Tibial artery (tissue), 4 donors: ENCODE measurements at regions not wholly inside any gene's neighbourhood (a gene's known extent, or its start where the extent isn't known, plus 50 kb on each side); places are given as distances from the start of the nearest gene placed in this dataset.

Experiments used
- DNase-seq, 2 donors: peaks; one replicate each; pipeline ENCODE4 v3.0.0-alpha.2; 2019
- H3K27ac ChIP-seq, 2 donors: fragments of 200-600 bp; sonication (generic) in 1 of 2; 1 replicate in 1 of 2; 2 replicates in 1 of 2; pipeline ENCODE4 v1.5.1; 2018 to 2019; ENCODE audit warnings: mild to moderate bottlenecking in 1 of 2
- H3K27me3 ChIP-seq, 2 donors: fragments of 200-600 bp; sonication (generic) in 1 of 2; one replicate each; pipeline versions ENCODE4 v1.5.1 to v1.6.0; 2016 to 2019
- H3K36me3 ChIP-seq, 3 donors: fragments of 200-600 bp; sonication (generic) in 2 of 3; one replicate each; pipeline ENCODE4 v1.5.1; 2016 to 2019; ENCODE audit warnings: mild to moderate bottlenecking in 2 of 3
- H3K4me1 ChIP-seq, 4 donors: fragments of 200-600 bp; sonication (generic) in 2 of 4; 1 replicate in 3 of 4; 2 replicates in 1 of 4; pipeline ENCODE4 v1.5.1; 2016 to 2019
- H3K4me3 ChIP-seq, 2 donors: fragments of 200-600 bp; sonication (generic) in 1 of 2; 1 replicate in 1 of 2; 2 replicates in 1 of 2; pipeline ENCODE4 v1.5.1; 2018 to 2019; ENCODE audit warnings: mild to moderate bottlenecking in 2 of 2
- H3K9me3 ChIP-seq, 3 donors: fragments of 200-600 bp; sonication (generic) in 1 of 3; one replicate each; pipeline ENCODE4 v1.5.1; 2016 to 2019
- intact Hi-C: fragments of 100-400 bp; cut with DNase I; formaldehyde crosslinking; loops from one replicate; pipeline ENCODE4 v1.15.0; 2023; ENCODE audit warnings: low total_unique reads
- TF ChIP-seq, protein P1 (sequence below), 2 experiments: fragments of 200-600 bp in 1 of 2; fragments of 450-650 bp in 1 of 2; IDR thresholded peaks; one replicate each; pipeline ENCODE4 v1.5.1; 2017 to 2019; ENCODE audit warnings: antibody characterized with exemption in 2 of 2, mild to moderate bottlenecking in 1 of 2, moderate library complexity in 1 of 2

DNA sequence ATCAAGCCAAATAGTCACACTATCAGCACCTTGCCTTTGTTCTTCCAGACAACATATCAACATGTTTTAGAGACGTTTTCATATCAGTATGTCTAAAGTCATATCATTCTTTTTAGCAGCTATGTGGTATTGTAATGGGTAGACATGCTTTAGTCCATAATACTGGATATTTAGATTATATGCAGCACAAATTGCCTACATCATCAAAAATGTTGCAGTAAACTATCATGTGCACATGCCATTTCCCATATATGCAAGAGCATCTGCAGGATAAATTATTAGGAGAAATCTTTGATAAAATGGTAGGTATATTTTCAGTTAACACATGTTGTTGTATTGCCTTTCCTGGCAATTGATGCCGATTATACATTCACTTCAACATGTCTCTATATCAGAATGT, 636.5 kb downstream of the XIRP2 start:
- Histone ChIP-seq H3K9me3 (no peaks in the 10 kb centered on the region), H3K4me3 (no peak overlapping the region), H3K27ac (no peak overlapping the region), H3K36me3 (no peaks in the 10 kb centered on the region), H3K4me1 (no peaks in the 10 kb centered on the region), H3K27me3 (no peaks in the 10 kb centered on the region)
- DNase-seq, result no peak
- TF ChIP-seq, protein P1, sequence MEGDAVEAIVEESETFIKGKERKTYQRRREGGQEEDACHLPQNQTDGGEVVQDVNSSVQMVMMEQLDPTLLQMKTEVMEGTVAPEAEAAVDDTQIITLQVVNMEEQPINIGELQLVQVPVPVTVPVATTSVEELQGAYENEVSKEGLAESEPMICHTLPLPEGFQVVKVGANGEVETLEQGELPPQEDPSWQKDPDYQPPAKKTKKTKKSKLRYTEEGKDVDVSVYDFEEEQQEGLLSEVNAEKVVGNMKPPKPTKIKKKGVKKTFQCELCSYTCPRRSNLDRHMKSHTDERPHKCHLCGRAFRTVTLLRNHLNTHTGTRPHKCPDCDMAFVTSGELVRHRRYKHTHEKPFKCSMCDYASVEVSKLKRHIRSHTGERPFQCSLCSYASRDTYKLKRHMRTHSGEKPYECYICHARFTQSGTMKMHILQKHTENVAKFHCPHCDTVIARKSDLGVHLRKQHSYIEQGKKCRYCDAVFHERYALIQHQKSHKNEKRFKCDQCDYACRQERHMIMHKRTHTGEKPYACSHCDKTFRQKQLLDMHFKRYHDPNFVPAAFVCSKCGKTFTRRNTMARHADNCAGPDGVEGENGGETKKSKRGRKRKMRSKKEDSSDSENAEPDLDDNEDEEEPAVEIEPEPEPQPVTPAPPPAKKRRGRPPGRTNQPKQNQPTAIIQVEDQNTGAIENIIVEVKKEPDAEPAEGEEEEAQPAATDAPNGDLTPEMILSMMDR (IDR thresholded peaks at IDR 0.05), result no peak
- intact Hi-C loops, result no loop called here

DNA sequence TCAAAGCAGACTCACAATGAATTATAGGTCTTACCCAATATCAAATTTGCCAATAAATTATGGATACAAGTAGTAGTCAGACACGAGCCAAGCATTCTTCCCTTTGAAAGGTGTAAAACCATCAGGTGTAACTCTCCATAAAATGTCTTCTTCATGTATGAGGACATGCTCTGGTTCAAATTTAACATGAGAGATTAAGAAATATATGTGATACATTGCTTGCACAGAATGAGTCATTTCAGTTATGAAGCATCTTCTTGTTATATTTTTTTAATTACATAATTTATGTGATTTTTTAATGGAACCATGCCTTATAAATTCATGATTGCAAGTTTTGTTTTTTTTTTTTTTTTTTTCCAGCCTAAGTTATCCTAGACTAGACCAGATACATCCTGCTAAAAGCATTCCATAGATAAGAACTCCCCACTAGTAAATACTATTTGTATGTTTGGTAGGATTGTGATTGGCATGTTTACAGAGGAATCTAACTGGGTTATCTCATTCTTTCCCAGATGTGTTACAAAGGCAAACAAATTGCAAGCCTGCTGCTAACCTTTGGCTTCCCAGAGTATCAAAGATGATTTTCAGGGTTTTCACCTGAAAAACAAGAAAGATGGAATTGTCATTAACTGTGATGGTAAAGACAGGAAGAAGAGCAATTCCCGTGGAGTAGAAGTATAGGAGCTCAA, 621.9 kb downstream of the XIRP2 start:
- Histone ChIP-seq H3K27ac (no peak overlapping the region), H3K27me3 (no peaks in the 10 kb centered on the region), H3K4me3 (no peak overlapping the region), H3K4me1 (no peaks in the 10 kb centered on the region), H3K9me3 (no peaks in the 10 kb centered on the region), H3K36me3 (no peaks in the 10 kb centered on the region)
- intact Hi-C loops, result no loop called here
- TF ChIP-seq, protein P1 (IDR thresholded peaks at IDR 0.05), result no peak
- DNase-seq, result no peak

DNA sequence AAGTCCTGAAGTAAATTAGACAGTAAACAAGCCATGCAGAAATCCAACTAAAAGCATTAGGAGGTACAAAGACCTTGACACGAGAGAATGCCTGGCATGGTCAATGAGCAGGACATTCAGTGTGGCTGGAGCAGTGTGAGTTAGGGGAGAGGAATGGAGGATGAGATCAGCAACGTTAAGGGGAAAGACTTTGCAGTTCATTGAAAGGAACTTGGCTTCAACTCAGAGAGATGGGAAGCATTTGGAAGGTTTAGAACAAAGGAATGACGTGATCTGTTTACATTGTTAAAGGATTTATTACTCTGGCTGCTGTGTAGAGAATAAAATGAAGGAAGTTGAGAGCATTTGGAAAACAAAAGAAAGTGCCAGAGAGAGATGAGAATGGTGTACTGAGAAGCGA, 621.3 kb downstream of the XIRP2 start:
- H3K4me1 ChIP-seq, result no peaks in the 10 kb centered on the region
- DNase-seq, result no peak
- H3K27ac ChIP-seq, result no peak overlapping the region
- H3K36me3 ChIP-seq, result no peaks in the 10 kb centered on the region
- intact Hi-C loops, result no loop called here
- TF ChIP-seq, protein P1 (IDR thresholded peaks at IDR 0.05), result no peak
- no peak overlapping the region for H3K4me3 ChIP-seq
- no peaks in the 10 kb centered on the region for H3K9me3 ChIP-seq
- H3K27me3 ChIP-seq, result no peaks in the 10 kb centered on the region

DNA sequence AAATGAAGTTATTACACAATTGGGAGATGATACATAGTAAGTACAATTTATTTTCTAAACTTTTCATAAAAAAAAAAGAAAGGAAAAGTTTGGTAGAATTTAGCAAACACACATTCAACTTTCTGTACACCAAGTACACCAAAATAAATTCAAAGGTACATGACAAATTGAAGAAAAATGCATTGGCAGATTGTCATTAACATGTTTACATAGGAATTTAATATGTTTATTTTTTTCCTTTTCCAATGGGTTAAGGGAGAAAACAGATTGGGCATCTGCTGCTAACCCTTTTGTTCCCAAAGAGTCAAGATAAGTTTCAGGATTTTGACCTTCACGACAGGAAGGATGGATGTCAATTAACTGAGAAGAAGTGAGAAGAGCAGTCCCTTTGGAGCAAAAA, 620.4 kb downstream of the XIRP2 start:
- Histone ChIP-seq H3K4me1 (no peaks in the 10 kb centered on the region), H3K9me3 (no peaks in the 10 kb centered on the region), H3K36me3 (no peaks in the 10 kb centered on the region), H3K4me3 (no peak overlapping the region), H3K27me3 (no peaks in the 10 kb centered on the region), H3K27ac (no peak overlapping the region)
- intact Hi-C loops, result no loop called here
- TF ChIP-seq, protein P1 (IDR thresholded peaks at IDR 0.05), result no peak
- no peak for DNase-seq

DNA sequence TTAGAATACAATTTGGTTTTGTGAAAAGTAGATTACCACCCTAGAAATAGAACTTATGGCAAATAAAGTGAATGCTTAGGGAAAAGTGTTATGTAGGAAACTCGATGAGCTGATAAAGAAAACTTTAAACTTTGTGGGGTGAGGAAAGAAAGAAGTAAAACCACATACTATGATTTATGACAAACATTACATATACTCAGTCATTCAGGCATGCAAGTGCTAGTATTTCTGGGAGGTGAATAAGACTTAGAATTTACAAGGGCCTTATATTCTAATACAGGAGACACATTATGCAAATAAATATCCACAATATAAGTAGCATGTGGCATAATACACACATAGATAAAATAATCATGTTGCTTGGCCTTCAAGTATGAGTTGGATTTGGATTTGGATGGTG, 618.1 kb downstream of the XIRP2 start:
- Histone ChIP-seq H3K9me3 (no peaks in the 10 kb centered on the region), H3K4me3 (no peak overlapping the region), H3K27me3 (no peaks in the 10 kb centered on the region), H3K27ac (no peak overlapping the region), H3K36me3 (no peaks in the 10 kb centered on the region), H3K4me1 (no peaks in the 10 kb centered on the region)
- intact Hi-C loops, result no loop called here
- TF ChIP-seq, protein P1 (IDR thresholded peaks at IDR 0.05), result no peak
- no peak for DNase-seq

DNA sequence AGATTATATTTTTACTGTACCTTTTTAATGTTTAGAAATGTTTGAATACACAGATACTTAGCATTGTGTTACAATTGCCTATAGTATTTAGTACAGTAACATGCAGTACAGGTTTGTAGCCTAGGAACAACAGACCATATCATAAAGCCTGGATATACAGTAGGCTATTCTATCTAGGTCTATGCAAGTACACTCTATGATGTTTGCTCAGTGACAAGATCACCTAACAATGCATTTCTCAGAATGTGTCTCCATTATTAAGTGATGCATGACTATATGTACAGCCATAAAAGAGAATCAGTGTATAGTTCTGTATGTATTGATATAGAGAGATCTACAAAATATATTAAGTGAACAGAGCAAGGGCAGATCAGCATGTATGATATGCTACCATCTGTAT, 616.4 kb downstream of the XIRP2 start:
- H3K4me1 ChIP-seq, result no peaks in the 10 kb centered on the region
- H3K4me3 ChIP-seq, result no peak overlapping the region
- H3K27me3 ChIP-seq, result no peaks in the 10 kb centered on the region
- no peak overlapping the region for H3K27ac ChIP-seq
- TF ChIP-seq, protein P1 (IDR thresholded peaks at IDR 0.05), result no peak
- no peaks in the 10 kb centered on the region for H3K36me3 ChIP-seq
- intact Hi-C loops, result no loop called here
- no peak for DNase-seq
- no peaks in the 10 kb centered on the region for H3K9me3 ChIP-seq
